Neural cell (in vitro differentiated cells): ENCODE measurements at regions not wholly inside any gene's neighbourhood (a gene's known extent, or its start where the extent isn't known, plus 50 kb on each side); places are given as distances from the start of the nearest gene placed in this dataset.

Experiments used
- CTCF ChIP-seq: fragments of 450-650 bp; IDR thresholded peaks from 2 replicates; pipeline ENCODE4 v1.5.1; 2014; ENCODE audit warnings: antibody characterized with exemption, mild to moderate bottlenecking, moderate library complexity; ENCODE audit not compliant: poor library complexity, severe bottlenecking
- EZH2 ChIP-seq: fragments of 200-600, 300-800 bp; shearing (Covaris generic), sonication (generic); IDR thresholded peaks from 2 replicates; pipeline ENCODE4 v1.6.1; 2014; ENCODE audit warnings: antibody characterized with exemption, low read length, borderline replicate concordance, mild to moderate bottlenecking; ENCODE audit not compliant: insufficient read depth, poor library complexity, severe bottlenecking
- POLR2AphosphoS5 ChIP-seq: IDR thresholded peaks from 2 replicates; pipeline ENCODE4 v1.6.1; 2012
- REST ChIP-seq: IDR thresholded peaks from 2 replicates; pipeline ENCODE4 v1.6.1; 2012; ENCODE audit warnings: borderline replicate concordance
- TAF1 ChIP-seq: IDR thresholded peaks from 2 replicates; pipeline ENCODE4 v1.6.1; 2012; ENCODE audit warnings: low read depth

- TF ChIP-seq EZH2 = no peak
- no peak for TF ChIP-seq CTCF
- TF ChIP-seq POLR2AphosphoS5 = no peak
- no peak for TF ChIP-seq REST
- no peak for TF ChIP-seq TAF1
These were observed 140.4 kb upstream of the EGFLAM start for GRCh38 chr5:38117784-38118479.
